ENCODE measurements at regions not wholly inside any gene's neighbourhood (a gene's known extent, or its start where the extent isn't known, plus 50 kb on each side); places are given as distances from the start of the nearest gene placed in this dataset.

DNA sequence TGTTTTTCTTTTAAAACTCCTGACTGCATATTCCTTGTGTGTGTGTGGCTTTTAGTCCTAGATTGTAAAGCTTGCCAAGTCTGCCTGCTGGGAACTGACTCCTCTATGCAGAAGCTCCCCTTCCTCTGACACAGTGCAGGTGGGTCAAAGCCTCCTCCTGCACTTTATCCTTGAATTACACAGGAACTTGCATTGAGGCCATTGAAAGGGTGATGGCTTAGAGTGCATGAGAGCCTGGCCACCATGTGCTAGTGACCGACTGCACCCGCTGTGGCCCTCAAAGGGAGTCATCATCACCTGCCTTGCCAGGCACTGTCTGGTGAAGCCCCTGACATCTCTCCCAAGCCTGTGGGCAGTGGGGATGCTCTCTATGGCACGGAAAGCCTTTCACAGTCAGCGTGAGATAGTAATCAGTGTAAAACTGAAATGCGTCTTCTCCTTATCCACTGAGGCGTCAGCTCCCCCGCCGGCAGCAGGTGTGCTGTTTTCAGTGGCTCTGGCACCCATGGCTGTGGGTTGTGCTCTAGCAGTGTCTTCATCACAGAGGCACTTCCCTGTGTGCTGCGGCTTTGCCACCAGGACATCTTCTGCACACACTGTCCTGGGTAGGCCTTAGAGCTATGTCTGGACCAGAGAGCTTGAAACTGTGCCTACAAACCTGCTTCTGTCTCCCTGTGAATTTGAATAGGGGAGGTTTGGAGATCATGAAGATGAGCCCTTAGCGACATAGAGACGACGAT, 87.9 kb downstream of the THBS2 start:
- Histone ChIP-seq H2AFZ (ENCODE audit: low read depth) (no peak overlapping the region), H3K27me3 (ENCODE audit: insufficient read depth, low read depth) (no peaks in the 10 kb centered on the region), H3K79me2 (ENCODE audit: insufficient read depth, low read depth) (no peaks in the 10 kb centered on the region), H3K9ac (no peak overlapping the region), H3K36me3 (ENCODE audit: insufficient read depth) (no peaks in the 10 kb centered on the region), H3K4me2 (no peak overlapping the region), H3K4me1 (ENCODE audit: low read depth, poor library complexity, severe bottlenecking) (no peaks in the 10 kb centered on the region), H3K4me3 (IDR thresholded peaks at IDR 0.05; ENCODE audit: insufficient read depth, low read depth, low read length) (no peak overlapping the region), H3K27ac (no peak overlapping the region), H4K20me1 (ENCODE audit: insufficient read depth) (no peaks in the 10 kb centered on the region)
- TF ChIP-seq, protein P1, sequence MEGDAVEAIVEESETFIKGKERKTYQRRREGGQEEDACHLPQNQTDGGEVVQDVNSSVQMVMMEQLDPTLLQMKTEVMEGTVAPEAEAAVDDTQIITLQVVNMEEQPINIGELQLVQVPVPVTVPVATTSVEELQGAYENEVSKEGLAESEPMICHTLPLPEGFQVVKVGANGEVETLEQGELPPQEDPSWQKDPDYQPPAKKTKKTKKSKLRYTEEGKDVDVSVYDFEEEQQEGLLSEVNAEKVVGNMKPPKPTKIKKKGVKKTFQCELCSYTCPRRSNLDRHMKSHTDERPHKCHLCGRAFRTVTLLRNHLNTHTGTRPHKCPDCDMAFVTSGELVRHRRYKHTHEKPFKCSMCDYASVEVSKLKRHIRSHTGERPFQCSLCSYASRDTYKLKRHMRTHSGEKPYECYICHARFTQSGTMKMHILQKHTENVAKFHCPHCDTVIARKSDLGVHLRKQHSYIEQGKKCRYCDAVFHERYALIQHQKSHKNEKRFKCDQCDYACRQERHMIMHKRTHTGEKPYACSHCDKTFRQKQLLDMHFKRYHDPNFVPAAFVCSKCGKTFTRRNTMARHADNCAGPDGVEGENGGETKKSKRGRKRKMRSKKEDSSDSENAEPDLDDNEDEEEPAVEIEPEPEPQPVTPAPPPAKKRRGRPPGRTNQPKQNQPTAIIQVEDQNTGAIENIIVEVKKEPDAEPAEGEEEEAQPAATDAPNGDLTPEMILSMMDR (conservative IDR thresholded peaks at IDR 0.05; ENCODE audit: low read depth, low read length), result no peak

DNA sequence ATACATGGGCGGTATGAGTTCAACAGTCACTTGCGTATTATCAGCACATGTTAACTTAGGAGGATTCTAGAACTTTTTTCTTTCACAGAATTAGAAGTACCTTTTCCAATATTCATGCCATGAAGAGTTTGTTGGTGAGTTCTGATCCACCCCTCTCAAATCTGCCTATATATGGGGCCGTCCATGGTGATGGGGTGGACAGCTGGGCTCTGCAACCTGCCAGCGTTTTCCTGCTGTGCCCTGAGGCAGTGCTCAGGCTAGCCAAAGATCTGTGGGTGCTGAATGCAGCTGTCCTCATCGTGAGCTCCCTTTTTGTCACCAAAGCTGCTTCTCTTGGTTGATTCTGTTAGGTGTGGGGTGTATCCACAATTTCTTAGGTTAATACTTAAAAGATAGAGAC, 88.7 kb downstream of the THBS2 start:
- Histone ChIP-seq H3K79me2 (ENCODE audit: insufficient read depth, low read depth) (no peaks in the 10 kb centered on the region), H3K4me3 (IDR thresholded peaks at IDR 0.05; ENCODE audit: insufficient read depth, low read depth, low read length) (no peak overlapping the region), H3K4me2 (no peak overlapping the region), H3K27ac (no peak overlapping the region), H3K4me1 (ENCODE audit: low read depth, poor library complexity, severe bottlenecking) (no peaks in the 10 kb centered on the region), H3K36me3 (ENCODE audit: insufficient read depth) (no peaks in the 10 kb centered on the region), H2AFZ (ENCODE audit: low read depth) (no peak overlapping the region), H4K20me1 (ENCODE audit: insufficient read depth) (no peaks in the 10 kb centered on the region), H3K27me3 (ENCODE audit: insufficient read depth, low read depth) (no peaks in the 10 kb centered on the region), H3K9ac (no peak overlapping the region)
- TF ChIP-seq, protein P1 (conservative IDR thresholded peaks at IDR 0.05; ENCODE audit: low read depth, low read length), result no peak

DNA sequence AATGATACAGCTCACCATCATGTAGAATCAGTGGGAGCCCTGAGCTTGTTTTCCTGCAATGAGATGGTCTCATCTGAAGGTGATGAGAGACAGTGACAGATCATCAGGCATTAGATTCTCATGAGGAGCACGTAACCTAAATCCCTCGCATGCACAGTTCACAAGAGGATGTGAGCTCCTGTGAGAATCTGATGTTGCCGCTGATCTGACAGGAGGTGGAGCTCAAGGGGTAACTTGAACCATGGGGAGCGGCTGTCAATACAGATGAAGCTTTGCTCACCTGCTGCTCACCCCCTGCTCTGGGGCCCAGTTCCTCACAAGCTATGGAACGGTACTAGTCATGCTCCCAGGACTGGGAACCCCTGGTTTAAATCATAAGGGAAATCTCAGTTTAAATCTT, 89.2 kb downstream of the THBS2 start:
- Histone ChIP-seq H3K27me3 (ENCODE audit: insufficient read depth, low read depth) (no peaks in the 10 kb centered on the region), H3K79me2 (ENCODE audit: insufficient read depth, low read depth) (no peaks in the 10 kb centered on the region), H4K20me1 (ENCODE audit: insufficient read depth) (no peaks in the 10 kb centered on the region), H3K27ac (no peak overlapping the region), H3K4me1 (ENCODE audit: low read depth, poor library complexity, severe bottlenecking) (no peaks in the 10 kb centered on the region), H3K9ac (no peak overlapping the region), H3K36me3 (ENCODE audit: insufficient read depth) (no peaks in the 10 kb centered on the region), H3K4me2 (no peak overlapping the region), H3K4me3 (IDR thresholded peaks at IDR 0.05; ENCODE audit: insufficient read depth, low read depth, low read length) (no peak overlapping the region), H2AFZ (ENCODE audit: low read depth) (no peak overlapping the region)
- TF ChIP-seq, protein P1 (conservative IDR thresholded peaks at IDR 0.05; ENCODE audit: low read depth, low read length), result no peak

DNA sequence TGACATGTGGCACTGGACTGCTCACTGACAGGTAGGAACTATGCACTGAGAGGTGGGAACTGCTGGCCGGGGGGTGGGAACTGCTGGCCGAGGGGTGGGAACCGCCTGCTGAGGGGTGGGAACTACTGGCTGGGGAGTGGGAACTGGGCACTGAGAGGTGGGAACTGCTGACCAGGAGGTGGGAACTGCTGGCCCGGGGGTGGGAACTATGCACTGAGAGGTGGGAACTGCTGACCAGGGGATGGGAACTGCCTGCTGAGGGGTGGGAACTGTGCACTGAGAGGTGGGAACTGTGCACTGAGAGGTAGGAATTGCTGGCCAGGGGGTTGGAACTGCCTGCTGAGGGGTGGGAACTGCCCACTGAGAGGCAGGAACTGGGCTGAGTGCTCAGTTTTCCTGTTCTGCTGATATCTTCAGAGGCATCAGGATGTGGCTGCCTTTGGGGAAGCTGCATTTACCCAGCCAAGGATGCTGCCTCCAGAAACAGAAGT, 90.2 kb downstream of the THBS2 start:
- Histone ChIP-seq H3K4me1 (ENCODE audit: low read depth, poor library complexity, severe bottlenecking) (no peaks in the 10 kb centered on the region), H3K4me2 (no peak overlapping the region), H2AFZ (ENCODE audit: low read depth) (no peak overlapping the region), H3K9ac (no peak overlapping the region), H3K4me3 (IDR thresholded peaks at IDR 0.05; ENCODE audit: insufficient read depth, low read depth, low read length) (no peak overlapping the region), H3K27me3 (ENCODE audit: insufficient read depth, low read depth) (no peaks in the 10 kb centered on the region), H3K79me2 (ENCODE audit: insufficient read depth, low read depth) (no peaks in the 10 kb centered on the region), H3K27ac (no peak overlapping the region), H4K20me1 (ENCODE audit: insufficient read depth) (no peaks in the 10 kb centered on the region), H3K36me3 (ENCODE audit: insufficient read depth) (no peaks in the 10 kb centered on the region)
- TF ChIP-seq, protein P1 (conservative IDR thresholded peaks at IDR 0.05; ENCODE audit: low read depth, low read length), result no peak
